HCT116 (cell line): ENCODE measurements at regions not wholly inside any gene's neighbourhood (a gene's known extent, or its start where the extent isn't known, plus 50 kb on each side); places are given as distances from the start of the nearest gene placed in this dataset.

Experiments used
- CTCF ChIP-seq, 3 experiments: fragments of 200-600 bp in 1 of 3; sonication (generic) in 1 of 3; IDR thresholded peaks in 2 of 3; conservative IDR thresholded peaks in 1 of 3; 2 replicates each; pipeline ENCODE4 v1.5.1; 2012 to 2017; ENCODE audit warnings: low read depth in 2 of 3, low read length in 2 of 3, antibody characterized with exemption in 1 of 3, borderline replicate concordance in 1 of 3, control low read depth in 1 of 3, mild to moderate bottlenecking in 1 of 3, mixed read lengths in 1 of 3, mixed run types in 1 of 3, moderate library complexity in 1 of 3; ENCODE audit not compliant: insufficient read depth in 1 of 3
- EZH2 ChIP-seq: fragments of 200-600 bp; sonication (generic); IDR thresholded peaks from 2 replicates; pipeline ENCODE4 v1.6.1; 2017; ENCODE audit warnings: antibody characterized with exemption, mixed run types
- EZH2phosphoT487 ChIP-seq: fragments of 200-600 bp; IDR thresholded peaks from 2 replicates; pipeline ENCODE4 v1.6.1; 2018; ENCODE audit warnings: antibody characterized with exemption, borderline replicate concordance
- JUND ChIP-seq: IDR thresholded peaks from 2 replicates; pipeline ENCODE4 v1.6.1; 2012
- POLR2A ChIP-seq: IDR thresholded peaks from 2 replicates; pipeline ENCODE4 v1.7.0; 2011; ENCODE audit warnings: borderline replicate concordance; ENCODE audit not compliant: insufficient read depth, insufficient read length; ENCODE audit errors: extremely low read depth
- RAD21 ChIP-seq: IDR thresholded peaks from 2 replicates; pipeline ENCODE4 v1.6.1; 2012; ENCODE audit warnings: low read depth, mild to moderate bottlenecking
- SIN3A ChIP-seq: IDR thresholded peaks from 2 replicates; pipeline ENCODE4 v1.6.1; 2012; ENCODE audit warnings: low read depth
- SP1 ChIP-seq: IDR thresholded peaks from 2 replicates; pipeline ENCODE4 v1.6.1; 2012; ENCODE audit warnings: low read depth
- TCF7L2 ChIP-seq: IDR thresholded peaks from 2 replicates; pipeline ENCODE4 v1.7.0; 2011; ENCODE audit warnings: borderline replicate concordance, inconsistent platforms; ENCODE audit not compliant: insufficient read depth, insufficient read length; ENCODE audit errors: extremely low read depth
- TF ChIP-seq, protein P1 (sequence below): IDR thresholded peaks from 2 replicates; pipeline ENCODE4 v1.6.1; 2012

- TF ChIP-seq CTCF (IDR thresholded peaks at IDR 0.05 in 2 of 3, conservative IDR thresholded peaks at IDR 0.05 in 1 of 3; ENCODE audit: borderline replicate concordance in 1 of 3, insufficient read depth in 1 of 3, low read depth in 2 of 3, low read length in 2 of 3) (no peak), TCF7L2 (no peak), EZH2phosphoT487 (no peak), POLR2A (no peak), EZH2 (no peak), JUND (no peak), SIN3A (no peak), SP1 (no peak), RAD21 (no peak)
- TF ChIP-seq, protein P1, sequence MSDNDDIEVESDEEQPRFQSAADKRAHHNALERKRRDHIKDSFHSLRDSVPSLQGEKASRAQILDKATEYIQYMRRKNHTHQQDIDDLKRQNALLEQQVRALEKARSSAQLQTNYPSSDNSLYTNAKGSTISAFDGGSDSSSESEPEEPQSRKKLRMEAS: no peak
Observed at GRCh38 chr10:64463406-64463805, 942.2 kb downstream of the REEP3 start.
